LNCAP (cell line): ENCODE measurements at regions not wholly inside any gene's neighbourhood (a gene's known extent, or its start where the extent isn't known, plus 50 kb on each side); places are given as distances from the start of the nearest gene placed in this dataset.

Experiments used
- TF ChIP-seq, protein P1 (sequence below): fragments of 450-650 bp; IDR thresholded peaks from 2 replicates; pipeline ENCODE4 v1.5.1; 2017; ENCODE audit warnings: mild to moderate bottlenecking

DNA sequence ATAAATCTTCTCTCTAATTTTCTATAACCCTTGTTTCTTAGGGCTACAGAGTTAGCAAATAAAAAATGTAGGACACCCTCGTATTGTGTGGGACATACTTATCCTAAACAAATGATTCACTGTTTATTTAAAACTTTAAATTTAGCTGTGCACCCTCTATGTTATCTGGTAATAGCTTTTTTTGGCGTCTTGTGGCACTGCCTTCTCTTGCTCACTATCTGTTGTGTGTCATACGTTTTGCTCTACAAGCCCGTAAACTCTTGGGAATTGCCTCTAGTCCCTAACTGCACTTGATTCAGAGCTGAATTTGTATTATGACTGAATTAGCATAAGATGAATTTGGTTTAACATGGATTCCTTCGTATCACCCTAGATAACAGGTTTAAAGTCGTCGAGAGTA lies 144.3 kb upstream of the MYOCD start:
- TF ChIP-seq, protein P1, sequence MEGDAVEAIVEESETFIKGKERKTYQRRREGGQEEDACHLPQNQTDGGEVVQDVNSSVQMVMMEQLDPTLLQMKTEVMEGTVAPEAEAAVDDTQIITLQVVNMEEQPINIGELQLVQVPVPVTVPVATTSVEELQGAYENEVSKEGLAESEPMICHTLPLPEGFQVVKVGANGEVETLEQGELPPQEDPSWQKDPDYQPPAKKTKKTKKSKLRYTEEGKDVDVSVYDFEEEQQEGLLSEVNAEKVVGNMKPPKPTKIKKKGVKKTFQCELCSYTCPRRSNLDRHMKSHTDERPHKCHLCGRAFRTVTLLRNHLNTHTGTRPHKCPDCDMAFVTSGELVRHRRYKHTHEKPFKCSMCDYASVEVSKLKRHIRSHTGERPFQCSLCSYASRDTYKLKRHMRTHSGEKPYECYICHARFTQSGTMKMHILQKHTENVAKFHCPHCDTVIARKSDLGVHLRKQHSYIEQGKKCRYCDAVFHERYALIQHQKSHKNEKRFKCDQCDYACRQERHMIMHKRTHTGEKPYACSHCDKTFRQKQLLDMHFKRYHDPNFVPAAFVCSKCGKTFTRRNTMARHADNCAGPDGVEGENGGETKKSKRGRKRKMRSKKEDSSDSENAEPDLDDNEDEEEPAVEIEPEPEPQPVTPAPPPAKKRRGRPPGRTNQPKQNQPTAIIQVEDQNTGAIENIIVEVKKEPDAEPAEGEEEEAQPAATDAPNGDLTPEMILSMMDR = no peak

DNA sequence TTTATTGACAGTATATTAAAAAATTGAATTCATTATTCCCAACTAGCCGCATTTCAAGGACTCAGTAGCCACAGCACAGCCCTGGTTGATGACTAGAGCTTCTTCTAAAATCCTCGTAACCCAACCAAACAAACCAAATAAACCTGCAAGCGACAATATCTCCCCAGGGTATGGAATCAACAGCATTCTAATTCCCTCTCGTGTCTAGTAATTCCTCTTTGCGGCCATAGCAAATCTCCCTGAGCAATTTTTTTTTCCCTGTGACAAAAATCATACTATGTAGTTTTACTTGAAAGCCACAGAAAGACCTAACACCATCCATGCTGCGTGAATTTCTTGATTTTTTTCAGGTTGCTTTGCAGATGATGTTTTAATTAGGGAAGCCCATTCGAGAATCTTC lies 143.4 kb upstream of the MYOCD start:
- TF ChIP-seq, protein P1 = no peak

DNA sequence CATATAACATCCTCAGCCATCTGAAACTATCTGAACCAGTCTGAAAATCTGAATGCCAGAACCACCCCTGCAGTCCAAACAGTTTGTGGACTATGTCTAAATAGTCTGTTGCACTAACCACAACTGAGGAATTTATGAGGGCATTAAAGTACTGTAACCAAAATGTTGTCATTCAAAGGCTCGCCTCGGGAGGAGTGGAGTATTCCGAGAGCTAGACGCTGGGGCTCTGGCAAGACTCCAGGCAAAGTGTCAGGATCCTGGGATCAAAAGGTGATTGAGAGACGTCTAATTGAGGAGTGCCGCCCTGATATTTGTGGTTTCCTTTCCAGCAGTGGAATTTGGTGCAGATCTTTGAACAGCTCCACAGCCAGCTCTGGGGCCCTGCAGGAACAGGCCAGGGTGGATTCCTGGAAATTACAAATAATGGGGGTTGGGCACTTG lies 142.9 kb upstream of the MYOCD start:
- TF ChIP-seq, protein P1 = no peak

DNA sequence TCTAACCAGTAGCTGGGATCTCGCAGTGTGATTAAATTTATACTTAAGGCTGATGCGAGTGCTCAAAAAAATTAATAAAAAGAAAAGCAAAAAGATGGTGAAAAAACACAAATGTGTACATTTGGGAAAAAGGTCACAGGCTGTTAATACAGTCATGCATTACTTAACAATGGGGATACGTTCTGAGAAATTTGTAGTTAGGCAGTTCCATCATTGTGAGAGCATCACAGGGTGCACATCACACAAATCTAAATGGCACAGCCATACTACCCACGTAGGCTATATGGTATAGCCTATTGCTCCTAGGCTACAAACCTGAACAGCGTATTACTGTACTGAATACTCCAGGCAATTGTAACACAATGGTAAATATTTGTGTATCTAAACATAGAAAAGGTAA lies 142.4 kb upstream of the MYOCD start:
- TF ChIP-seq, protein P1 = no peak

DNA sequence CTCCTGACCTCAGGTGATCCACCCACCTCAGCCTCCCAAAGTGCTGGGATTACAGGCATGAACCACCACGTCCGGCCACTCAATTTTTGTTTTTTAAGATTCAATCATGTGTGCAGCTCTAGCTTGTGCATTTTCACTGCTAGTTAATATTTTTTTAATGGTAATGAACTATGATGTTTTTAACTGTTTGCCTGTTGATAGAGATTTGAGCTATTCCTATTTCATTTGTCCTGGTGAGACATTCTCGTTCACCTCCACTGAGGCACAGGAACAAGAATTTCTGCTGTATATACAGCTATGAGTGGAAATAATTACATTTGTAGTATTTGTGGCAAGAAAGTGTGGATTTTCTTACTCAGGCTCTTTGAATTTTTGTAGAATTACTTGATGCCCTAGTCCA lies 137.7 kb upstream of the MYOCD start:
- TF ChIP-seq, protein P1 = no peak

DNA sequence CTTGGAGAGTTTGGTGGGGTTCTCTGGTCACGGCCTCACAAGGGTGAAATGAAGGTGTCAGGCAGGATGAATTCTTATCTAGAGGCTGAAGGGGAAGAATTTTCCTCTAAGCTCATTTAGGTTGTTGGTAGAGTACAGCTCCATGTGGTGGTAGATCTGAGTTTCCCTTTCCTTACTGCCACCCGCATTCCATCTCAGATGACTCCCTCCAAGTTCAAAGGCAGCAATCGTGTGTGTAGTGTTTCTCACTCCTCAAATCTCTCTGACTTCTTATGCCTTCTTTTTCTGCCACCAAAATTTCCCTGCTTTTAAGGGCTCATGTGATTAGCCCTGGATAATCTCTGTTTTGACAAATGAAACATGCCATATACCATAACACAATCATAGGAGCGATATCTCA lies 135.5 kb upstream of the MYOCD start:
- TF ChIP-seq, protein P1 = no peak

DNA sequence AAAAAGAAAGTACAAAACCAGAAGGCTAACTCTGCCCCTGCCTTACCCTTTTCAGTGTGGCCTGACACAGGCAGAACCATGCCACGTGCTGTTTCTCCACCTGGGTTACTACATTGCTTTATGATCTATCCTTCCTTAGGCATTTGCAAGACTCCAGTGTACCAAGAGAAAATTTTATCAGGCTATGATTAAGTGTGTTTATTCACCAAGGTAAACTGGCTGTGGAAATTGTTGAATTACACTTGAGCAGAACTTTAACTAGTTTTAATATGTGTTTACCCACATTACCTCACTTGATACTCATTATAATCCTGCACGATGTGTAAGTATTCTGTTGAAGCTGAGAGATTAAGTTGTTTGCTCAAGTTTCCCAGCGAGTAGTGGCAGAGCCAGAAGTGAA lies 129.7 kb upstream of the MYOCD start:
- TF ChIP-seq, protein P1 = no peak

DNA sequence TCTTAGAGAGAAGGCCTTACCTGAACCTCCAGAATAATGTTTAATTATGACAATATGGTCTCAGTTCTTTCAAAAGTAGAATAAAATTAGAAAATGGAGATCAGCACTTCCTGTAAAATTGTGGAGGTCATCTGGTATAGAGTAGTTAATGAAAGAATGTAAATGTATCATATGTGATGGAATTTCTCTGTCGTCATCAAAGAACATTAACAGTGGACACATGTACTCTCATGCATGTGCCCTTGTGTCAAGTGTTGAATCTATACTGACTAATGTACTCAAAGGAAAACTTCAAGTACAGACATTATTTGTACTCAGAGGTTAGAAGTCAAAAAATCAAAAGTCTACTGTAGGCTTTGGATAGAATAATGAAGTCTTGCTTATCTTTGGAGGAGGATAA lies 129.2 kb upstream of the MYOCD start:
- TF ChIP-seq, protein P1 = no peak
